ENCODE measurements at regions not wholly inside any gene's neighbourhood (a gene's known extent, or its start where the extent isn't known, plus 50 kb on each side); places are given as distances from the start of the nearest gene placed in this dataset.

DNA sequence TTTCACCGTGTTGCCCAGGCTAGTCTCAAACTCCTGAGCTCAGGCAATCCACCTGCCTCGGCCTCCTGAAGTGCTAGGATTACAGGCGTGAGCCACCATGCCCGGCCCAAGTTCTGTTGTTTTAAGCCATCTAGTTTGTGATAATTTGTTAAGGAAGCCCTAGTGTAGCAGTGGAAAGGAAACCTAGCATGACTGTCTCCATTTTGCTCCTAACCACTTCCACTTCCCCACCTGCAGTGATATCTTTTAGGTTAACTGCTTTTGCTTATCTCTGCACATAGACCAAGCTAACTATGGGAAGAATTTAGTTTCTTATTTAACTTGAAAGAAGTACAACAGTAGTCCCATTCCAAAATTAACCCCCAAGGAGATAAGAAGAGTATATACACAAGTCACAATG is 109.5 kb upstream of the NAP1L1 start:
- Histone ChIP-seq H3K27ac (no peak overlapping the region), H3K9me3 (peaks cover 0 to 16% of the 10 kb centered on the region in 2 donors), H3K4me3 (no peak overlapping the region), H3K27me3 (no peaks in the 10 kb centered on the region), H3K4me1 (no peaks in the 10 kb centered on the region), H3K36me3 (no peaks in the 10 kb centered on the region)
- ATAC-seq = no peak
- no peak for DNase-seq
- intact Hi-C loops (cut with DNase I) = no loop called here
- TF ChIP-seq, protein P1, sequence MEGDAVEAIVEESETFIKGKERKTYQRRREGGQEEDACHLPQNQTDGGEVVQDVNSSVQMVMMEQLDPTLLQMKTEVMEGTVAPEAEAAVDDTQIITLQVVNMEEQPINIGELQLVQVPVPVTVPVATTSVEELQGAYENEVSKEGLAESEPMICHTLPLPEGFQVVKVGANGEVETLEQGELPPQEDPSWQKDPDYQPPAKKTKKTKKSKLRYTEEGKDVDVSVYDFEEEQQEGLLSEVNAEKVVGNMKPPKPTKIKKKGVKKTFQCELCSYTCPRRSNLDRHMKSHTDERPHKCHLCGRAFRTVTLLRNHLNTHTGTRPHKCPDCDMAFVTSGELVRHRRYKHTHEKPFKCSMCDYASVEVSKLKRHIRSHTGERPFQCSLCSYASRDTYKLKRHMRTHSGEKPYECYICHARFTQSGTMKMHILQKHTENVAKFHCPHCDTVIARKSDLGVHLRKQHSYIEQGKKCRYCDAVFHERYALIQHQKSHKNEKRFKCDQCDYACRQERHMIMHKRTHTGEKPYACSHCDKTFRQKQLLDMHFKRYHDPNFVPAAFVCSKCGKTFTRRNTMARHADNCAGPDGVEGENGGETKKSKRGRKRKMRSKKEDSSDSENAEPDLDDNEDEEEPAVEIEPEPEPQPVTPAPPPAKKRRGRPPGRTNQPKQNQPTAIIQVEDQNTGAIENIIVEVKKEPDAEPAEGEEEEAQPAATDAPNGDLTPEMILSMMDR (IDR thresholded peaks at IDR 0.05) = no peak

DNA sequence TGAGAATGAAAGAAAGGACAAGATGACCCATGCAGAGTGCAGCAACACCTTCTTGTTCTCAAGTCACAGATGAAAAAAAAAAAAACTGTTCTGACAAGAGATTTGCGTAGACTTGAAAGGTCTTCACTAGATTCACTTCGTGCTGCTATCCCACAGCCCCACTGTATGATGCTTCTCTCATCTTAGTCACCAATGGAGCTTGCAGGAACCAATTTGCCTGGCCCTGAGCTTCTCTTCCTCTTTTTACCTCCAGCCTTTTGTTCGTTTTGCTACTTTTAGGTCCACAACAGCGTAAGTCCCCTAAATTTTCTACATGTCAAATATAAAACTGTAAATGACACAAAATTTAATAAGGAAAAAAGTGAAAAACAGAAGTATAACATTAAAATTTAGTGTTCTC is 107.9 kb upstream of the NAP1L1 start:
- Histone ChIP-seq H3K4me1 (no peaks in the 10 kb centered on the region), H3K4me3 (no peak overlapping the region), H3K27me3 (no peaks in the 10 kb centered on the region), H3K36me3 (no peaks in the 10 kb centered on the region), H3K9me3 (peaks cover 0 to under 1% of the 10 kb centered on the region in 2 donors), H3K27ac (no peak overlapping the region)
- intact Hi-C loops (cut with DNase I) = no loop called here
- TF ChIP-seq, protein P1 (IDR thresholded peaks at IDR 0.05) = no peak
- ATAC-seq (no peak), DNase-seq (no peak)

DNA sequence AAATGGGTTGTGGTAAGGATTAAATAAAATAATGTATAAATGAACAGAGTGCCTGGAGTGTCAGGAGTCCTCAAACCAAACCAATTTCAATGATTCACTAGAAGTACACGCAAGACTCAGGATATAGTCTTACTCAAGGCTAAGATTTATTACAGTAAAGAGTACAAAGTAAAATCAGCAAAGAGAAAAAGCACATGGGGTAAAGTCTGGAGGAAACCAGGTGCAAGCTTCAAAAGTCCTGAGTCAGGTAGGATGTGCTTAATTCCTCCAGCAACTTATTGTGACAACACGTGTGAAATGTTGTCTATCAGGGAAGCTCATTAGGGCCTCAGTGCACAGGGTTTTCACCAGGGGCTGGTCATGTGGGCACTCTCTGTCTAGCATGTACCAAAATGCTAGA is 105.8 kb upstream of the NAP1L1 start:
- Histone ChIP-seq H3K9me3 (no peaks in the 10 kb centered on the region), H3K27me3 (no peaks in the 10 kb centered on the region), H3K4me3 (no peak overlapping the region), H3K4me1 (no peaks in the 10 kb centered on the region), H3K36me3 (no peaks in the 10 kb centered on the region), H3K27ac (no peak overlapping the region)
- intact Hi-C loops (cut with DNase I) = no loop called here
- DNase-seq = no peak
- TF ChIP-seq, protein P1 (IDR thresholded peaks at IDR 0.05) = no peak
- no peak for ATAC-seq

DNA sequence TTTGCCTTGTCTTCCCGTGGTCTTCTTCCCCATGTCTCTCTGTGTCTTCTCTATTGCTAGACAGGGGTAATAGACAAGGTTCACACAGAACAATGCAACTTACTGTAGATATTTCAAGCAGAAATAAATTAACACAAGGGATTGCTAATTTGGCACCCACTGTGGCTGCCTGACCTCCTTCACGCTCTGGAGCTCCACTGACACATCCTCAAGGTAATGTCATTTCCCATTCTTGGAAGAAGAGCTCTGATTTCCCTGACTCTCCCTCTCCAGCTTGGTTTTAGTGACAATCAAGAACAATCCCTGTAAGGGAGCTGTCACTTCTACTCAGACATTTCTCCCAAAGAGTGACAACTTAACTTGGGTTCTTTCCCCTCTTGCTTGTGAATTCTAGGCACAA is 105.4 kb upstream of the NAP1L1 start:
- ATAC-seq (no peak), DNase-seq (no peak)
- H3K4me3 ChIP-seq = no peak overlapping the region
- H3K36me3 ChIP-seq = no peaks in the 10 kb centered on the region
- no peaks in the 10 kb centered on the region for H3K27me3 ChIP-seq
- no peaks in the 10 kb centered on the region for H3K4me1 ChIP-seq
- no peaks in the 10 kb centered on the region for H3K9me3 ChIP-seq
- H3K27ac ChIP-seq = no peak overlapping the region
- TF ChIP-seq, protein P1 (IDR thresholded peaks at IDR 0.05) = no peak
- intact Hi-C loops (cut with DNase I) = no loop called here

DNA sequence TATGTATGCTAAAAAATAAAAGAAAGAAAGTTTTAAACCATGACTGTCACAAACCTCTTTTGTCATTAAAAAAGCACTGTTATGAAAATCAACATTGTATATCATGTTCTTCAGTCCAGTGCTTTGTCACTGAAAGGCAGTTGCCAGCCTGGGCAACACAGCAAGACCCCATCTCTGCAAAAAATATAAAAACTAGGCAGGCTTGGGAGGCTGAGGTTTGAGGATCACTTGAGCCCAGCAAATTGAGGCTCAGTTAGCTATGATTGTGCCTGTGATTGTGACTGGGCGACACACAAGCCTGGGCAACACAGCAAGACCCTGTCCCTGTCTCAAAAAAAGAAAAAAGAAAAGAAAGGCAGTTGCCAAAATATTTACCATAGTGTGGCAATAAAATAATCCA is 102.7 kb upstream of the NAP1L1 start:
- Histone ChIP-seq H3K9me3 (no peaks in the 10 kb centered on the region), H3K27me3 (no peaks in the 10 kb centered on the region), H3K27ac (no peak overlapping the region), H3K4me3 (no peak overlapping the region), H3K36me3 (no peaks in the 10 kb centered on the region), H3K4me1 (peaks cover 0 to 3% of the 10 kb centered on the region in 2 donors)
- ATAC-seq (no peak), DNase-seq (no peak)
- TF ChIP-seq, protein P1 (IDR thresholded peaks at IDR 0.05) = no peak
- intact Hi-C loops (cut with DNase I) = no loop called here

All from left lung (tissue), 4 donors.